ENCODE measurements at regions not wholly inside any gene's neighbourhood (a gene's known extent, or its start where the extent isn't known, plus 50 kb on each side); places are given as distances from the start of the nearest gene placed in this dataset.
A peak's percentile ranks its signal among the peaks of the same experiment; 100 is the strongest.
"Not testable (repeated sequence)": the region's sequence is repeated elsewhere in the genome, so short reads cannot be mapped to it uniquely, and the experiment has no call there.

DNA sequence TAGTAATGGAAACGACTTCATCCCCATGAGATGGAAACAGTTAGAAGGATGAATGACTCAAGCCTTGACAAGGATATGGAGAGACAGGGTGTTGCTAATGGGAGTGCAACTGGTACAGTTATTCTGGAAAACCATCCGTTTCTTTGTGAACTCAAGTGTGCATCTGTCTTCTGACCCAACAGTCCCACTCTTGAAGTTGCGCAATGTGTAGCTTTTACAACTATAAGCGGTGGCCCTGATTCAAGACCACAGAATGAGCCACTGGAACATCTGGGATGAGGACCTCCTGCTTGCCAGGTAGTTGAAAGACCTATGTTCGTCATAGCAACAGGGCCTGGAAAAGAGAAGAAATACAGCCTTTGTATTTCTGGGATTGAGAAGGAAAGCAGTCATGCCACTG, 115.8 kb upstream of the GMDS start:
- DNase-seq = no peak

DNA sequence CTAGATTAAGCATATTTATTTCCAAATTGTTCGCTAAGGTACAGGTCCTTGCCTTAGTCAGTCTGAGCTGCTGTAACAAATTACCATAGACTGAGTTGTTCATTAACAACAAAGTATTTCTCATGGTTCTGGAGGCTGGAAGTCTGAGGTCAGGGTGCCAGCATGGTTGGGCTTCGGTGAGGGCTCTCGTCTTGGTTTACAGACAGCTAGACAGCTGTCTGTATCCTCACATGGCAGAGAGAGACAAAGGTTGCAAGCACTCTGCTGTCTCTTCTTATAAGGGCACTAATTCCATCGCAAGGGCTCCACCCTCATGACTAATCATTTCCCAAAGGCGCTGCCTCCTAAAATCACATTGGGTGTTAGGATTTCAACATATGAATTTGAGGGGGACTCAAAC, 115.3 kb upstream of the GMDS start:
- no peak for DNase-seq

GRCh38 chr6:2360126-2360525, 114.7 kb upstream of the GMDS start:
- no peak for DNase-seq

GRCh38 chr6:2355150-2355549, 109.7 kb upstream of the GMDS start:
- DNase-seq = no peak

GRCh38 chr6:2354138-2354491, 108.7 kb upstream of the GMDS start:
- no peak for DNase-seq

DNA sequence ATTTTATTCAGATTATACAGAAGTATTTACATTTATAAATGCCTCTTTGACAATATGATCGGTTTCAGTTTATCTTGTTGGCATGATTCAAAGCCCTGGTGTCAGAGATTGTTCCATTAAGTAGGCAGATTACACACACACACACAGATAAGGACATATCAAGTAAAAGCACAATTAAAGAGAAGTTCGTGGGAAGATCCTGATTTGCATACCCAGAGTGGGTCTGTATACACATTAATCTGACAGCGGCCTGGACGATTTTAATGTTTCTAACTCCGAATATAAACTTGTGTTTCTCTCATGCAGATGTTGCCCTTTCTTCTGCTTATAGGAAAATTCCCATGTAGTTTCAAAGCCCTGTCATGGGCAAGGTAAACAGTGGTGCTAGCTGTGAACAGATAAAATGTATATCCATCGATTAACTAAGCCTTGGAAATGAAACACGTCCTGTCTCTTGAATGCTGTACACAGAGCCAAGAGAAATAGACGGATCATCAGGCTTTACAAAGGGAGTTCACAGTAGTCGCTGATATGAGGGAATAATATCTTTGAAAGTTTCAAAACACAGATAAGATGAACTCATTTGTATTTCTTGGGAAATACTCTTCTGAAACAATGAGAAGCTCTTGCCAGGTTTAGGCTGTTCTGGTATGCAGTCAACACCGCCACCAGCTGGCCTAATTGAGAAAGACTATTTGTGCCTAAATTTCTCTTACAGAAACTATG, 108.2 kb upstream of the GMDS start:
- peak; percentile 63 for DNase-seq

- DNase-seq = no peak
Measured at GRCh38 chr6:2351807-2352431, 106.5 kb upstream of the GMDS start.

- no peak for DNase-seq
Measured at GRCh38 chr6:2351090-2351489, 105.7 kb upstream of the GMDS start.

DNA sequence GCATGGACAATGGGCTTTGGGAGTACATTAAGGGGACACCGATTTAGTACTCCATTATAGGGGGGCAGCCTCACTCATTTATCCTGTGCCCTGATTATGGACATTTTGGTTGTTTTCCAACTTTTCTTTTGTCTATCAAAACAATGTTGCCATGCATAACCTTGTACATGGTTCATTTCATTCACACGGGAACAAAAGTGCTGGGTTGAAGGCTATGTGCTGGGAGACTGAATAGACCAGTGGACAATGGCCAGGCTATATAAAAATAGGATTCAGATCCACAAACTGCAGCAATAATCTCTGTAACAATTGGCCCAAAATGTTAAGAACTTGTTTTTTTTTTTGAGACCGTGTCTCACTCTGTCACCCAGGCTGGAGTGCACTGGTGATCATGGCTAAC, 100.7 kb upstream of the GMDS start:
- no peak for DNase-seq

- no peak for DNase-seq
Measured at GRCh38 chr6:2344319-2344905, 99.0 kb upstream of the GMDS start.

GRCh38 chr6:2327591-2327990, 82.2 kb upstream of the GMDS start:
- DNase-seq = no peak

- no peak for DNase-seq
Measured at GRCh38 chr6:2324166-2324953, 79.0 kb upstream of the GMDS start.

DNA sequence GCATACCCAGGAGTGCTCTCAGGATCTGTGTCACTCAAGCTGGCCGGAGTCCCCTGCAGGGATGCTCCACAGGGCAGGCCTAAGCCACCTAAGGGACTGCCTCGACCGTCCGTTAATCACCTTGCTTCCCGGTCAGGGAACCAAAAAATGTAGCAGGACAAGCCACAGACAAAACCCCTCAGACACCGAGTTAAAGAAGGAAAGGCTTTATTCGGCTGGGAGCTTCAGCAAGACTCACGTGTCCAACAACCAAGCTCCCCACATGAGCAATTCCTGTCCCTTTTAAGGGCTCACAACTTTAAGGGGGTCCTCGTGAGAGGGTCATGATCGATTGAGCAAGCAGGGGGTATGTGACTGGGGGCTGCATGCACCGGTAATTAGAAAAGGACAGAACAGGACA, 72.1 kb upstream of the GMDS start:
- not testable (repeated sequence) for DNase-seq

DNA sequence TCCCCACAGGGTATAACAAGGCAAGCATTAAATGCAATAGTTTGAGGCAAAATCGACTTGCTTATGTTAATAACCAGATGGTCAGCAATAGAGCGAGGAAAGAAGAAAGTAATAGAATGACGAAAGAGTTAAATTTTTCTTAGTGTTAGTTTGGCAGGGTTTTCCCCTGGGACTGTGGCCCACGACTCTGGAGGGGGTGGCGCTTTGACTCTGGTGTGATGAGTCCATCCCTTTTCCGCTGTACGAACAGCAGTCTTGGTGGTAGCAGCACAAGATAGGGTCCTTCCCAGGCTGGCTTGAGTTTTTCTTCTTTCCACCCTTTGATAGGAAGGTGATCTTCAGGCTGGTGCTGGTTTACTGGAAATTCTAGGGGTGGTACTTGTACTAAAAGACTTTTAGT, 69.2 kb upstream of the GMDS start:
- DNase-seq = no peak

DNA sequence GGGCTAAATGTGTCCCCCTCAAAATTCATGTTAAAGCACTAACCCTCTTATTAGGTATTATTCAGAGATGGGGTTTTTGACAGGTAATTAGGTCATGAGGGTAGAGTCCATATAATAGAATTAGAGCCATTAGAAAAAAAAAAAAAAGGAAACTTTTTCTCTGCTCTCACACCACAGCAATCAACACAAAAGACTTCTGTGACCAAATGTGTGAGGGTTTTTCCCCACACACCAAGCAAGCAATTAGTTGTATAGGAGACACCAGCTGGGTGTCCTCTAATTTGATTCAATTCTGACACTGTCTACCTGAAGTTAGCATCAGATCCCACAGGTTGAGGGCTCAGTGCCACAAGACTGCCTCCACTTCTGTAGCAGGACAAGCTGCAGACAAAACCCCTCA, 64.6 kb upstream of the GMDS start:
- DNase-seq = no peak

GRCh38 chr6:2309122-2309521, 63.7 kb upstream of the GMDS start:
- no peak for DNase-seq

GRCh38 chr6:2307799-2308198, 62.4 kb upstream of the GMDS start:
- no peak for DNase-seq

DNA sequence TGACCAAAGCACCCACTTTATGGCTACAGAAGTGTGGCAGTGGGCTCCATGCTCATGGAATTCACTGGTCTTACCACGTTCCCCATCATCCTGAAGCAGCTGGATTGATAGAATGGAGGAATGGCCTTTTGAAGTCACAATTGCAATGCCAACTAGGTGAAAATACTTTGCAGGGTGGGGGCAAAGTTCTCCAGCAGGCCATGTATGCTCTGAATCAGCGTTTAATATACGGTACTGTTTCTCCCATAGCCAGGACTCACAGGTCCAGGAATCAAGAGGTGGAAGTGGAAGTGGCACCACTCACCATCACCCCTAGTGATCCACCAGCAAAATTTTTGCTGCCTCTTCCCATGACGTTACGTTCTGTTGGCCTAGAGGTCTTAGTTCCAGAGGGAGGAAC, 60.5 kb upstream of the GMDS start:
- DNase-seq = no peak

DNA sequence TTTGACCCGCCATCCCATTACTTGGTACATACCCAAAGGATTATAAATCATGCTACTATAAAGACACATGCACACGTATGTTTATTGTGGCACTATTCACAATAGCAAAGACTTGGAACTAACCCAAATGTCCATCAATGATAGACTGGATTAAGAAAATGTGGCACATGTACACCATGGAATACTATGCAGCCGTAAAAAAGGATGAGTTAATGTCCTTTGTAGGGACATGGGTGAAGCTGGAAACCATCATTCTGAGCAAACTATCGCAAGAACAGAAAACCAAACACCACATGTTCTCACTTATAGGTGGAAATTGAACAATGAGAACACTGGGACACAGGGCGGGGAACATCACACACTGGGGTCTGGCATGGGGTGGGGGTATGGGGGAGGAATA, 57.1 kb upstream of the GMDS start:
- DNase-seq = not testable (repeated sequence)

- no peak for DNase-seq
Measured at GRCh38 chr6:2296781-2297180, 51.4 kb upstream of the GMDS start.

Data from activated CD8-positive, alpha-beta memory T cell treated with anti-CD3 and anti-CD28 coated beads, Interleukin-2, amount 50 U/mL, for 48 hours (primary cell).